Endodermal cell (in vitro differentiated cells): ENCODE measurements at regions not wholly inside any gene's neighbourhood (a gene's known extent, or its start where the extent isn't known, plus 50 kb on each side); places are given as distances from the start of the nearest gene placed in this dataset.

Source experiments
- DNase-seq: peaks from one replicate; pipeline ENCODE4 v3.0.0-alpha.2; 2017
- H3K27ac ChIP-seq: 2 replicates; pipeline ENCODE4 v1.5.1; 2013; ENCODE audit warnings: mild to moderate bottlenecking, low read depth, low read length, moderate library complexity
- H3K27me3 ChIP-seq: 2 replicates; pipeline ENCODE4 v1.6.1; 2013; ENCODE audit warnings: mild to moderate bottlenecking, low read length, moderate library complexity; ENCODE audit not compliant: insufficient read depth, control insufficient read depth, poor library complexity, severe bottlenecking
- H3K36me3 ChIP-seq: 2 replicates; pipeline ENCODE4 v1.7.0; 2013; ENCODE audit warnings: mild to moderate bottlenecking, low read length, moderate library complexity; ENCODE audit not compliant: control insufficient read depth, insufficient read depth
- H3K4me1 ChIP-seq: one replicate; pipeline ENCODE4 v1.7.0; 2013; ENCODE audit warnings: low read length; ENCODE audit not compliant: control insufficient read depth, insufficient read depth
- H3K4me3 ChIP-seq: 2 replicates; pipeline ENCODE4 v1.5.1; 2013; ENCODE audit warnings: mild to moderate bottlenecking, low read length, moderate library complexity
- H3K9ac ChIP-seq: 2 replicates; pipeline ENCODE4 v1.6.1; 2013; ENCODE audit warnings: mild to moderate bottlenecking, low read length, moderate library complexity; ENCODE audit not compliant: poor library complexity, severe bottlenecking; ENCODE audit errors: extremely low read depth
- H3K9me3 ChIP-seq: 2 replicates; pipeline ENCODE4 v1.6.1; 2013; ENCODE audit warnings: mild to moderate bottlenecking, low read length, moderate library complexity; ENCODE audit not compliant: control insufficient read depth
- H3K27ac Mint-ChIP-seq: 2 replicates; pipeline ENCODE4 v1.8.0; 2020; ENCODE audit warnings: mixed read lengths
- H3K27me3 Mint-ChIP-seq: 2 replicates; pipeline ENCODE4 v1.8.0; 2021; ENCODE audit warnings: mild to moderate bottlenecking, mixed read lengths; ENCODE audit not compliant: insufficient read depth
- H3K36me3 Mint-ChIP-seq: 2 replicates; pipeline ENCODE4 v1.8.0; 2020; ENCODE audit warnings: low read depth, mixed read lengths
- H3K4me1 Mint-ChIP-seq: 2 replicates; pipeline ENCODE4 v1.8.0; 2020; ENCODE audit warnings: mixed read lengths
- H3K4me3 Mint-ChIP-seq: 2 replicates; pipeline ENCODE4 v1.8.0; 2020; ENCODE audit warnings: mild to moderate bottlenecking, moderate library complexity, mixed read lengths
- H3K9me3 Mint-ChIP-seq: 2 replicates; pipeline ENCODE4 v1.8.0; 2020; ENCODE audit warnings: mild to moderate bottlenecking, mixed read lengths
- CTCF ChIP-seq: fragments of 200-600 bp; sonication (generic); conservative IDR thresholded peaks from 2 replicates; pipeline ENCODE4 v1.5.0; 2021; ENCODE audit warnings: antibody characterized with exemption, mild to moderate bottlenecking
- WGBS, 2 experiments: methylation state at CpG; one replicate each; pipeline versions ENCODE4 v1.1.5 to v1.1.7; 2013; ENCODE audit warnings: missing lambda C conversion rate in 2 of 2, mixed read lengths in 1 of 2; ENCODE audit not compliant: insufficient coverage in 1 of 2, insufficient read length in 1 of 2; 5-methylcytosine and 5-hydroxymethylcytosine counted together

- Mint-ChIP-seq H3K4me3 (no peak overlapping the region), H3K4me1 (peaks cover 15% of the 10 kb centered on the region), H3K27ac (no peak overlapping the region), H3K36me3 (no peaks in the 10 kb centered on the region), H3K9me3 (no peaks in the 10 kb centered on the region), H3K27me3 (peaks cover 34% of the 10 kb centered on the region)
- Histone ChIP-seq H3K9me3 (no peaks in the 10 kb centered on the region), H3K4me1 (no peaks in the 10 kb centered on the region), H3K27me3 (peaks cover 16% of the 10 kb centered on the region), H3K36me3 (no peaks in the 10 kb centered on the region), H3K27ac (no peak overlapping the region), H3K9ac (no peak overlapping the region), H3K4me3 (no peak overlapping the region)
- 90 to 93% methylated on average over 4 of the region's 4 CpGs for WGBS, 2 experiments
- no peak for DNase-seq
- no peak for TF ChIP-seq CTCF
Measured at GRCh38 chr2:226669249-226669648, 130.4 kb downstream of the IRS1 start.

- TF ChIP-seq CTCF, result no peak
- 74 to 92% methylated on average over 2 to 5 of the region's 5 CpGs for WGBS, 2 experiments
- Mint-ChIP-seq H3K27me3 (peaks cover 31% of the 10 kb centered on the region), H3K4me1 (peaks cover 8% of the 10 kb centered on the region), H3K9me3 (no peaks in the 10 kb centered on the region), H3K36me3 (no peaks in the 10 kb centered on the region), H3K4me3 (no peak overlapping the region), H3K27ac (no peak overlapping the region)
- Histone ChIP-seq H3K36me3 (no peaks in the 10 kb centered on the region), H3K4me3 (no peak overlapping the region), H3K27ac (no peak overlapping the region), H3K9me3 (no peaks in the 10 kb centered on the region), H3K27me3 (peaks cover 11% of the 10 kb centered on the region), H3K9ac (no peak overlapping the region), H3K4me1 (no peaks in the 10 kb centered on the region)
- DNase-seq, result no peak
Measured at GRCh38 chr2:226667736-226668135, 131.9 kb downstream of the IRS1 start.

- H3K27me3 ChIP-seq, result peaks cover 11% of the 10 kb centered on the region
- H3K27ac ChIP-seq, result no peak overlapping the region
- WGBS, 2 experiments, result 78 to 93% methylated on average over 1 to 3 of the region's 3 CpGs
- H3K9ac ChIP-seq, result no peak overlapping the region
- Mint-ChIP-seq H3K27ac (no peak overlapping the region), H3K4me1 (peaks cover 6% of the 10 kb centered on the region), H3K36me3 (no peaks in the 10 kb centered on the region), H3K9me3 (no peaks in the 10 kb centered on the region), H3K27me3 (peaks cover 28% of the 10 kb centered on the region), H3K4me3 (no peak overlapping the region)
- H3K9me3 ChIP-seq, result no peaks in the 10 kb centered on the region
- no peaks in the 10 kb centered on the region for H3K36me3 ChIP-seq
- H3K4me1 ChIP-seq, result no peaks in the 10 kb centered on the region
- TF ChIP-seq CTCF, result no peak
- DNase-seq, result no peak
- no peak overlapping the region for H3K4me3 ChIP-seq
Measured at GRCh38 chr2:226665306-226665831, 134.3 kb downstream of the IRS1 start.
